ENCODE measurements at regions not wholly inside any gene's neighbourhood (a gene's known extent, or its start where the extent isn't known, plus 50 kb on each side); places are given as distances from the start of the nearest gene placed in this dataset.

- TF ChIP-seq CTCF (IDR thresholded peaks at IDR 0.05; ENCODE audit: borderline replicate concordance, extremely low read depth, low read length, poor library complexity, severe bottlenecking) (no peak), EZH2 (IDR thresholded peaks at IDR 0.05; ENCODE audit: borderline replicate concordance, low read depth, low read length, severe bottlenecking) (no peak)
Observed at GRCh38 chrX:96447161-96447560, 237.5 kb upstream of the DIAPH2 start.
